ENCODE measurements at regions not wholly inside any gene's neighbourhood (a gene's known extent, or its start where the extent isn't known, plus 50 kb on each side); places are given as distances from the start of the nearest gene placed in this dataset.
A peak's percentile ranks its signal among the peaks of the same experiment; 100 is the strongest.
"Not testable (repeated sequence)": the region's sequence is repeated elsewhere in the genome, so short reads cannot be mapped to it uniquely, and the experiment has no call there.

DNA sequence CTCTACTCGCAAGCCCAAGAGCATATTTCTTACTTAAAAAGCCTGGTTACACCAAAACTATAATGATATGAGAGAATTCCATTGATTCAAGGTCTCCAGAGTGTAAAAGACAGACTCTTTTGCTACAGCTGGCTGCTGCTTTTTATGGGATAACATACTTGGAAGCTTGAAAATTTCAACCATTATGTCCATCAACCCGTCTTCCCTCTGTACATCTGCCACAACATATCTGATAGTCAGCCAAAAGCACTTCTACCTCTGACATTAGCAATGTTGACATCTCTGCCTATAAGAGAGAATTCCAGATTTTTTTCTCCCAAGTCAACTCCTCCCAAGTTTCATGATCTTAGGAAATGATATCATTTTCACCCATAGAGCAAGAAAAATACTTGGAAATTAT lies 54.4 kb upstream of the IQCM start:
- DNase-seq (ENCODE audit: low read depth) = no peak

GRCh38 chr4:149881744-149882143 lies 66.1 kb upstream of the IQCM start:
- no peak for DNase-seq (ENCODE audit: low read depth)

DNA sequence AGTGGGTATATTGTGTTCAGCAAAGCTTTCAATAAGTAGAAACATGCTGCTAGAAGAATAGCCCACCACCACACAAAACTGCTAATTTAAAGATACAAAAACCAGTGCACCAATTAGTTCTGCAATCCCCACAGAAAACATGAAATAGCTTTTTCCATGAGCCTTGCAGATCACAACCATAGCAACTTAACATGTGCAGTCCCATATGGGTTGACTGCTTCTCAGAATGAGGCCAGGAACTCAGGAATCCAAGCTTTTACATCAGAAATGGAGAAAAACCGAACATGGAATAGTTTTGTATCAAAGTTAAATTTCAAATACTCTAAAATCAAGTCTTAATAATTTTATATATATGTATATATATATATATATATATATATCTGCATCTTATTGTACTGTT lies 66.6 kb upstream of the IQCM start:
- DNase-seq (ENCODE audit: low read depth) = no peak

DNA sequence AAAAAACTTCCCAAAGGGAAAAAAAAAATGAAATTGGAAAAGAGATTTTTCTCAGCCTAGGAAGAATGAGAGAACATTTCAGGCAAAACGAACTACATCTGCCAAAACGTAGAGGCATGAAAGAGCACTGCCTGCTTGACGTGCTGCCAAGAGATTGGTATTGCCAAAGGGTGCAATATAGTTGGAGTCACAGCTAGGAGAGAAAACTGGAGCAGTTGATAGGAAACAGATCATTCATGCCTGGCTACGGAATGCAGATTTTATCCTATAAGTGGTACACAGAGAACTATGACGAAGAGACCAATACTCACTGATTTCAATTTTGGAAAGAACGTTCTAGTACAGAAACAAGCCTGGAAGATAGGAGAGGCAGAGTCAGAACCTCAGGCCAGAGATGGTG lies 68.4 kb upstream of the IQCM start:
- no peak for DNase-seq (ENCODE audit: low read depth)

- no peak for DNase-seq (ENCODE audit: low read depth)
Measured at GRCh38 chr4:149884529-149885181, 69.0 kb upstream of the IQCM start.

- DNase-seq (ENCODE audit: low read depth) = peak; percentile 78
Measured at GRCh38 chr4:149885896-149886295, 70.3 kb upstream of the IQCM start.

GRCh38 chr4:149886786-149887490 lies 71.3 kb upstream of the IQCM start:
- DNase-seq (ENCODE audit: low read depth) = peak; percentile 2

- no peak for DNase-seq (ENCODE audit: low read depth)
Measured at GRCh38 chr4:149889991-149890390, 74.3 kb upstream of the IQCM start.

DNA sequence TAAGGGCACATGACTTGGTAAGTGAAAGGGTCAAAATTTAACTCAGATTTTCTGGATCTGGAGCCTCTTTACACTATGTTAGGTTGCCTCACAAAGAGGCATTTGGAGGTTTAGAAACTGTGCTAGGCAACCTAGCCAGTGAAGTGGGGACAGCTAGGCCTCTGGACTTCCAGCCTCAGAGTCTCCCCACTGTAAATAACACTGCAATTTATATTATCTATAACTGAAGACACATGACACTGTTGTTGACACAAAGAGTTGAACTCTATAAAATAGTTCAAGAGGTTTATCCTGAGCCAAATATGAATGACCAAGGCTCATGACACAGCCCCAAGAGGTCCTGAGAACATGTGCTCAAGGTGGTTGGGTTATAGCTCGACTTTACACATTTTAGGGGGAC lies 74.9 kb upstream of the IQCM start:
- DNase-seq (ENCODE audit: low read depth) = no peak

DNA sequence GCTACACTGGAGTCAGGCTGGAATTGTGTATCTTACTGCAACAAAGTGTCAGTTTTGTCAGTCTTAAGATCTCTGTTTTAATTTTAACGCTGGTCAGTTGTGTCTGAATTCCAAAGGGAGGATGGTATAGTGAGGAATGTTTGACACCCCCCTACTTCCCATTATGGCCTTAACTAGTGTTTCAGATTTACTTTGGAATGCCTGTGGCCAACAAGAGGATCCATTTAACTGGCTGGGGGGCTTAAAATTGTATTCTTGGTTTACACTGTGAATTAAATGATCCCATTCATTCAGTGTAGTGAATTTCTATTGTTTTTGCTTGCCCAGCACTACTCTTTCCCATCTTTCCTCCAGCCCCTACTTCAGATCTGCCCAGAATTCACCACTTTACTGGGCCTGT lies 75.8 kb upstream of the IQCM start:
- no peak for DNase-seq (ENCODE audit: low read depth)

DNA sequence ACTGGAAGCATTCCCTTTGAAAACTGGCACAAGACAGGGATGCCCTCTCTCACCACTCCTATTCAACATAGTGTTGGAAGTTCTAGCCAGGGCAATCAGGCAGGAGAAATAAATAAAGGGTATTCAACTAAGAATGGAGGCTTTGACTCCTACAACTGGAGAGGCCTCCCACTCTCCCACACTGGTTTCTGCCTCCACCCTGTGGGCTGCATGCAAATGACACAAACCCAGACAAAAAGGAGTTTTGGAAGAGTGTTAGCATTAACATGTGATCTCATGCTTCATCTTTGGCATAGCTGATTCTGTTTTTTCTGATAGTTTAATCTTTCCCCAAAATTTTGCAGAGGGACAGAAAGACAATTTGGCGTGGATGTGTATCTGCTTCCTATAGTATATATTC lies 80.8 kb upstream of the IQCM start:
- peak; percentile 60 for DNase-seq (ENCODE audit: low read depth)

GRCh38 chr4:149897783-149898182 lies 82.1 kb upstream of the IQCM start:
- DNase-seq (ENCODE audit: low read depth) = peak; percentile 46

DNA sequence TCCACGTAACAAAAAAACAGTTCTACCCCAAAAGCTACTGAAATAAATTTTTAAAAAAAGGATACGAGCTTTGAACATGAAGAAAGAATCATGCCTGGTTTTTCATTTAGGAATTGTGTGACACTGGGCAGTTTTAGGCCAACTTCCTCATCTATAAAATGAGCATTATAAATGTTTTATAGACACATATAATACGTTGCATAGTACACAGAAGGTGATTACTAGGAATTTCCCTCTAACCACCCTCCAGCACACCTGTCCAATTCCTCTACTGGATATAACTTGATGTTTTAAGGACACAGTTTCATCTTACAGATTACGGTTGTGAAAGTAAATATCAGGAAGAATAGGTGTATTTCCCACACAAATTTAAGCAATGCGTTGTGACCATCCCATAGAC lies 85.5 kb upstream of the IQCM start:
- DNase-seq (ENCODE audit: low read depth) = no peak

GRCh38 chr4:149902242-149902641 lies 86.6 kb upstream of the IQCM start:
- no peak for DNase-seq (ENCODE audit: low read depth)

DNA sequence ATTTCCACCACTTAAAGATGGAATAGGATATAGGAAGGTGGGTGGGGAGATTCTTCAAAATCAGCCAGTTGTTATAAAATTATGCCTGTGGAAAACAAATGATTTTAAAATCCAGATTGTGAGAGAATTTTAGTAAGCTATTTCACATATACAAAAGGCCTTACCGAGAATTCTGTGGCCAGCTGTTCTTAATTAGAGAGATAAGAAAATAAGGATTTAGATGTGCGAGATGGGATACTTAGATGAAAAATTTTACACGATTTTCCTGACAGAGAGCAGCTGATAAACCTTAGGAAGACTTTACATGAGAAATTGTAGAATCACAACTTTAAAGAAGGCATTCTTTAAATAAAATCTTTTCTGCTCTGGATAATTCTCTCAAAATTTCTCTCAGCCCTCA lies 94.5 kb upstream of the IQCM start:
- DNase-seq (ENCODE audit: low read depth) = no peak

GRCh38 chr4:149910604-149911350 lies 95.1 kb upstream of the IQCM start:
- peak; percentile 4 for DNase-seq (ENCODE audit: low read depth)

- no peak for DNase-seq (ENCODE audit: low read depth)
Measured at GRCh38 chr4:149911354-149911753, 95.7 kb upstream of the IQCM start.

GRCh38 chr4:149912000-149912399 lies 96.4 kb upstream of the IQCM start:
- DNase-seq (ENCODE audit: low read depth) = no peak

DNA sequence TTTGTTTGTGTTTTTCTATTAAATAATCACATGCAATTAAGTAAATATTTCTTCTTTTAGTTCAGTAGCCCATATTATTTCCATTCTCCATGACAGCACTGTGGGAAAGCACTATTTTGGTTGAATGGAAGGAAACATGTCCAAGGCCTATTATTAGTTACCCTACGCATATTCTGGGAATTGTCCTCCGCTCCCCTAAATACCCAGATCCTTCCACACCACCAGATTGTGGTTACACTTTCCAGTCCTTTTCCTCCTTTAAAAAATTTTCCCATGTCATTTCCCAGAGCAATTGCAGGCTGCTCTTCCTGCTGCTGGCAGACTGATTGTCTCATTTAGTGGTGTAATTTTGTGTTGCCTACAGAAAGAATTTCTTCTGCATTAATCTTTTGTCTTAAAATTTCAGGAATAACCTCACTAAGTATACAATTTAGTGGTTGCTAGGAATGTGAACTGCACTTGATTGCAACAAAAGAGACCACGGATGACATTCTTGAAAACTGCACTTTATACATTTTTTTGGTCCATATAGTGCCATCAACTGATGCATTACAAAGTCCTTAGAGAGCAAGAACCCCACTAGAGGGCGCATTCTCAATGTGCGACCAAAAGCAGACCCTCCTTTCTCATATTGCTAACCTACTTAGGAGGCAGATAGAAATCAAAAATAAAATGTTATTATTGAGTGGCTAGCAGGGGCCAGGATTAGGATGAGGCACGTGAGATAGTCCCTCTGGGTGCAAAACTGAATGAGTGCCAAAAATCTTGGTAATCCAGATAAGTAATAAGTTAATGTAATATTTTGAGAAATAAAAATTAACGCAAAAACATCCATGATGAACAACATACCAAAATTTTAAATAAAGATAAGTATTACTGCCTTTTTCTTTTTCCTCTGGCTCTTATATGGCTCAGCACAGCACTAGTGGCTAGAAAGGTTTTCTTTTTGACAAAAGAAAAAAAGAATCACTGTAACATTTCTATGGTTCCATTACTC lies 98.8 kb upstream of the IQCM start:
- DNase-seq (ENCODE audit: low read depth) = peak; percentile 75

GRCh38 chr4:149915735-149916134 lies 100.1 kb upstream of the IQCM start:
- not testable (repeated sequence) for DNase-seq (ENCODE audit: low read depth)

- peak; percentile 0 for DNase-seq (ENCODE audit: low read depth)
Measured at GRCh38 chr4:149923736-149924135, 108.1 kb upstream of the IQCM start.

DNA sequence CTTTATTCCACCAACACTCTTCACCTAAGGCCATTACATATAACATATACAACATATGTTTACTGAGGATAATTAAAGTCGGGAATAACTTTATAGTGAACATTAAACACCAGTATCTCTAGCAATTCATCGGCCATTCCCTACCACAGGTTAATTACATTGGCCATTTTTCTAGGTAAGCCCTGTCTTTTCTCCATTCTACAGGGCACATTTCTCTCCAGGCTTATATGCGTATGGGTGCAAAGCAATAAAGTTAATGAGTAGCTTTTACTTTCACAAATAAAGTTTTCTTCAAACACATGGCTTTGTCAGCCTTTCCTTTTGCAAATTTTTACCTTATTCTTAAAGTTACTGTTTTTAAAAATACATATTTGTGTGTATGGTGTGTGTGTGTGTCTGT lies 111.9 kb upstream of the IQCM start:
- no peak for DNase-seq (ENCODE audit: low read depth)

Data from ELR (cell line).